Hepatocyte (in vitro differentiated cells): ENCODE measurements at regions not wholly inside any gene's neighbourhood (a gene's known extent, or its start where the extent isn't known, plus 50 kb on each side); places are given as distances from the start of the nearest gene placed in this dataset.
"Not testable (repeated sequence)": the region's sequence is repeated elsewhere in the genome, so short reads cannot be mapped to it uniquely, and the experiment has no call there.

Source experiments
- DNase-seq: peaks from one replicate; pipeline ENCODE4 v3.0.0-alpha.2; 2016; ENCODE audit warnings: low spot score
- H2AFZ ChIP-seq: fragments of 200-600 bp; sonication (generic); 2 replicates; pipeline ENCODE4 v1.6.0; 2016; ENCODE audit warnings: antibody characterized with exemption, mild to moderate bottlenecking
- H3K27ac ChIP-seq: fragments of 200-600 bp; sonication (generic); 2 replicates; pipeline ENCODE4 v1.5.1; 2016; ENCODE audit warnings: mild to moderate bottlenecking
- H3K27me3 ChIP-seq: fragments of 200-600 bp; sonication (generic); 2 replicates; pipeline ENCODE4 v1.6.1; 2016
- H3K36me3 ChIP-seq: fragments of 200-600 bp; sonication (generic); replicated peaks from 2 replicates; pipeline ENCODE4 v1.5.1; 2016; ENCODE audit warnings: low read depth; ENCODE audit not compliant: insufficient read depth
- H3K4me1 ChIP-seq: fragments of 200-600 bp; sonication (generic); 2 replicates; pipeline ENCODE4 v1.5.1; 2016; ENCODE audit warnings: mild to moderate bottlenecking, moderate library complexity; ENCODE audit not compliant: insufficient read depth
- H3K4me2 ChIP-seq: fragments of 200-600 bp; sonication (generic); 2 replicates; pipeline ENCODE4 v1.6.0; 2016
- H3K4me3 ChIP-seq: fragments of 200-600 bp; sonication (generic); 2 replicates; pipeline ENCODE4 v1.5.1; 2016; ENCODE audit warnings: mild to moderate bottlenecking
- H3K79me2 ChIP-seq: fragments of 200-600 bp; sonication (generic); 2 replicates; pipeline ENCODE4 v1.6.0; 2017; ENCODE audit warnings: mild to moderate bottlenecking
- H3K9me2 ChIP-seq: fragments of 200-600 bp; sonication (generic); replicated peaks from 2 replicates; pipeline ENCODE4 v1.6.0; 2017; ENCODE audit warnings: mild to moderate bottlenecking; ENCODE audit not compliant: insufficient read depth
- H3K9me3 ChIP-seq: fragments of 200-600 bp; sonication (generic); 2 replicates; pipeline ENCODE4 v1.5.1; 2016; ENCODE audit warnings: low read depth, mild to moderate bottlenecking
- H4K20me1 ChIP-seq: fragments of 200-600 bp; sonication (generic); 2 replicates; pipeline ENCODE4 v1.6.0; 2016; ENCODE audit warnings: mild to moderate bottlenecking; ENCODE audit not compliant: insufficient read depth, poor library complexity, severe bottlenecking
- EZH2 ChIP-seq: fragments of 200-600 bp; sonication (generic); IDR thresholded peaks from 2 replicates; pipeline ENCODE4 v1.6.1; 2016; ENCODE audit warnings: antibody characterized with exemption, mild to moderate bottlenecking, borderline replicate concordance
- EZH2phosphoT487 ChIP-seq: fragments of 200-600 bp; sonication (generic); IDR thresholded peaks from one replicate; pipeline ENCODE4 v1.6.1; 2018; ENCODE audit warnings: antibody characterized with exemption, mild to moderate bottlenecking, low read depth, moderate library complexity; ENCODE audit not compliant: unreplicated experiment, severe bottlenecking
- WGBS: methylation state at CpG from one replicate; pipeline ENCODE4 v1.1.6; 2016; ENCODE audit warnings: low lambda C conversion rate; ENCODE audit errors: missing lambda C conversion rate; 5-methylcytosine and 5-hydroxymethylcytosine counted together
- TF ChIP-seq, protein P1 (sequence below): fragments of 200-600 bp; sonication (generic); IDR thresholded peaks from 2 replicates; pipeline ENCODE4 v1.5.1; 2016; ENCODE audit warnings: antibody characterized with exemption, mild to moderate bottlenecking; ENCODE audit not compliant: poor library complexity

DNA sequence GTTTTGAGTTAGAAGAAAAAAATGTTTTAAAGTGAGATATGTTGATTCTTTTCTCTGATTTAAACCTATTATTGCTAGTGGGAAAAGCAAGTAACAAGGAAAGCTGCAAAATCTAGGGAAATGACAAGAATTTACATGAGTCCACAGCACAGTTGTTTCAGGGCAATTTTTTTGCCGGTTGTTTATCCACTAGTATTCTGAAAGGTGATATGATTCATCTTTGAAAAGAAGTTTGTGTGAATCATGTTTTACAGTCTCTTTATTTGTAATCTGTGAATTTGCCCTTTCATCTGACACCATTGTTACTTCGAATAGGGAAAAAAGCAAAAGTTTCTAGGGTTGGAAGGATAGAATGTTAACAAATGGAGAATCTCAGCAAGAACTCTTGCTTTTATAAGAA lies 894.7 kb downstream of the OTOL1 start:
- Histone ChIP-seq H2AFZ (no peak overlapping the region), H3K4me2 (no peak overlapping the region), H3K9me2 (no peaks in the 10 kb centered on the region), H3K9me3 (no peaks in the 10 kb centered on the region), H3K4me1 (no peaks in the 10 kb centered on the region), H3K27ac (no peak overlapping the region), H3K4me3 (no peak overlapping the region), H4K20me1 (no peaks in the 10 kb centered on the region), H3K36me3 (no peaks in the 10 kb centered on the region), H3K27me3 (no peaks in the 10 kb centered on the region), H3K79me2 (no peaks in the 10 kb centered on the region)
- DNase-seq = no peak
- 74% methylated on average over 2 of the region's 2 CpGs for WGBS
- TF ChIP-seq, protein P1, sequence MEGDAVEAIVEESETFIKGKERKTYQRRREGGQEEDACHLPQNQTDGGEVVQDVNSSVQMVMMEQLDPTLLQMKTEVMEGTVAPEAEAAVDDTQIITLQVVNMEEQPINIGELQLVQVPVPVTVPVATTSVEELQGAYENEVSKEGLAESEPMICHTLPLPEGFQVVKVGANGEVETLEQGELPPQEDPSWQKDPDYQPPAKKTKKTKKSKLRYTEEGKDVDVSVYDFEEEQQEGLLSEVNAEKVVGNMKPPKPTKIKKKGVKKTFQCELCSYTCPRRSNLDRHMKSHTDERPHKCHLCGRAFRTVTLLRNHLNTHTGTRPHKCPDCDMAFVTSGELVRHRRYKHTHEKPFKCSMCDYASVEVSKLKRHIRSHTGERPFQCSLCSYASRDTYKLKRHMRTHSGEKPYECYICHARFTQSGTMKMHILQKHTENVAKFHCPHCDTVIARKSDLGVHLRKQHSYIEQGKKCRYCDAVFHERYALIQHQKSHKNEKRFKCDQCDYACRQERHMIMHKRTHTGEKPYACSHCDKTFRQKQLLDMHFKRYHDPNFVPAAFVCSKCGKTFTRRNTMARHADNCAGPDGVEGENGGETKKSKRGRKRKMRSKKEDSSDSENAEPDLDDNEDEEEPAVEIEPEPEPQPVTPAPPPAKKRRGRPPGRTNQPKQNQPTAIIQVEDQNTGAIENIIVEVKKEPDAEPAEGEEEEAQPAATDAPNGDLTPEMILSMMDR = no peak
- TF ChIP-seq EZH2phosphoT487 = no peak
- no peak for TF ChIP-seq EZH2

DNA sequence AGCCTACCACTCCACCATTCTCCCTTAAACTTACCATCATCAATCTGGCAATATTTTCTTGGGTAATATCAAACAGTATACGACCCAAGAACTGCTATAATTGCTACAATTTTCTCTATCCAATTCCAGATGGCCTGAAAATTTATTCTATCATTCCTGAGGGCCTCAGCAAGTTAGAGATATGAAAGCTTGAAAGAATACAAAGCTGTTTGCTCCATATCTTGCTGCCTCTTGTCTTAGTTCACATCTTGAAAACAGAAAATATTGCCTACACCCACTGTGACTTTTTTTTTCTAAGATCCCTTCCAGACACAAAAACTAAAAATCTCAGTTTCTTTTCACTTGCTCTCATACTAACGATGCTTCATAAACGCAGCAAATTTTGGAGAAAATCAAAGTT lies 898.9 kb downstream of the OTOL1 start:
- TF ChIP-seq, protein P1 = no peak
- TF ChIP-seq EZH2phosphoT487 = no peak
- TF ChIP-seq EZH2 = no peak
- Histone ChIP-seq H3K27me3 (no peaks in the 10 kb centered on the region), H3K9me3 (no peaks in the 10 kb centered on the region), H3K9me2 (no peaks in the 10 kb centered on the region), H2AFZ (no peak overlapping the region), H3K4me1 (no peaks in the 10 kb centered on the region), H3K36me3 (no peaks in the 10 kb centered on the region), H3K27ac (no peak overlapping the region), H3K4me2 (no peak overlapping the region), H4K20me1 (no peaks in the 10 kb centered on the region), H3K79me2 (no peaks in the 10 kb centered on the region), H3K4me3 (no peak overlapping the region)
- DNase-seq = no peak
- WGBS = 88% methylated on average over 3 of the region's 3 CpGs

DNA sequence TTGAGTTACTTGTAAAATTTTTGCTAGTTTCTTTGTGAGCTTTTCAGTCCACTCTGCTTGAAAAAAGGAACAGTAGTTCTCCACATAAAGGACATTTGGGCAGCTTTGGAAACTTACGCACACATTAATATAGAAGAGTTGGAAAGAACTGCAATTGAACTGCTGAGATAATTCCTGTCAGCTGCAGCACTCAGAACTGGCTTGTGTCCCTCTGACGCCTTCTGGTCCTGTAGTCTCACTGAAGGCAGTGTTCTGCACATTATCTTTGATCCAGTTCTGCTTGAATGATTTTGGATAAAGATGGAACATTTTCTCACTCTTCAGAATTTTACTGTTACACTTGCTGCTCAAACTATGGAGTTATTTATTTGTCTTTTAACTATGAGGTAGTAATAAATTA lies 901.9 kb downstream of the OTOL1 start:
- H3K4me1 ChIP-seq = no peaks in the 10 kb centered on the region
- no peak overlapping the region for H3K4me3 ChIP-seq
- TF ChIP-seq, protein P1 = no peak
- no peak for TF ChIP-seq EZH2
- TF ChIP-seq EZH2phosphoT487 = no peak
- no peak overlapping the region for H3K4me2 ChIP-seq
- H3K36me3 ChIP-seq = no peaks in the 10 kb centered on the region
- DNase-seq = no peak
- H3K27me3 ChIP-seq = no peaks in the 10 kb centered on the region
- H3K27ac ChIP-seq = no peak overlapping the region
- no peak overlapping the region for H2AFZ ChIP-seq
- 86% methylated on average over 2 of the region's 2 CpGs for WGBS
- no peaks in the 10 kb centered on the region for H3K9me2 ChIP-seq
- H4K20me1 ChIP-seq = no peaks in the 10 kb centered on the region
- H3K9me3 ChIP-seq = no peaks in the 10 kb centered on the region
- no peaks in the 10 kb centered on the region for H3K79me2 ChIP-seq

DNA sequence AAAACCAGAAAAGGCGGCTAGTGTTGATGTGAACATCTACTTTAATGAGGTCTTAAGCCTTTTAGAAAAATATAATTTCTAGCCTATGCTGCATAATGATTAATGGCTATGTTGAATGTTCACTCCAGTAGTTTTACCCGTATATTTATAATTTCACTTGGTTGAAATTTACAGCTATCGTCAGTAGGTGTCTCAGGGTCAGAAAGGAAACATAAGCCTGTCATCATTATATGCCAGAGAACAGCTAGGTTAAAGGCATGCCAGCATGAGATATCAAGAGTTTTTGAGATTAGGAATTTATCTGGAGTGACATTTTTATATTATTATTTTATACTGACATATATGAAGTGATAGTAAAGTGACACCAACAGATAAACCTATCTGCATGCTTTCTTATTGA lies 904.1 kb downstream of the OTOL1 start:
- no peaks in the 10 kb centered on the region for H3K9me3 ChIP-seq
- TF ChIP-seq, protein P1 = no peak
- TF ChIP-seq EZH2phosphoT487 (no peak), EZH2 (no peak)
- H3K27me3 ChIP-seq = no peaks in the 10 kb centered on the region
- H3K4me1 ChIP-seq = no peaks in the 10 kb centered on the region
- no peak overlapping the region for H3K4me3 ChIP-seq
- no peak overlapping the region for H2AFZ ChIP-seq
- H4K20me1 ChIP-seq = no peaks in the 10 kb centered on the region
- H3K79me2 ChIP-seq = no peaks in the 10 kb centered on the region
- no peak overlapping the region for H3K4me2 ChIP-seq
- no peak overlapping the region for H3K27ac ChIP-seq
- no peak for DNase-seq
- no peaks in the 10 kb centered on the region for H3K9me2 ChIP-seq
- WGBS = 33% methylated on average over 3 of the region's 3 CpGs
- no peaks in the 10 kb centered on the region for H3K36me3 ChIP-seq

DNA sequence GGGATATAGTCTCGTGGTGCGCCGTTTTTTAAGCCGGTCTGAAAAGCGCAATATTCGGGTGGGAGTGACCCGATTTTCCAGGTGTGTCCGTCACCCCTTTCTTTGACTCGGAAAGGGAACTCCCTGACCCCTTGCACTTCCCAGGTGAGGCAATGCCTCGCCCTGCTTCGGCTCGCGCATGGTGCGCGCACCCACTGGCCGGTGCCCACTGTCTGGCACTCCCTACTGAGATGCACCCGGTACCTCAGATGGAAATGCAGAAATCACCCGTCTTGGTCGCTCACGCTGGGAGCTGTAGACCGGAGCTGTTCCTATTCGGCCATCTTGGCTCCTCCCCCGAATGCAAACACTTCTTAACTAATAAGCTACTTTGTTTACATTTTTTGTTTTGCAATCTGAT lies 914.9 kb downstream of the OTOL1 start:
- H3K4me1 ChIP-seq = not testable (repeated sequence)
- 84% methylated on average over 16 of the region's 23 CpGs for WGBS

More for the DNA sequence above, 914.9 kb downstream of the OTOL1 start:
- DNase-seq, H3K79me2 ChIP-seq, H3K4me3 ChIP-seq, H2AFZ ChIP-seq, H3K36me3 ChIP-seq, H3K9me2 ChIP-seq, H4K20me1 ChIP-seq, H3K27ac ChIP-seq, H3K9me3 ChIP-seq, H3K27me3 ChIP-seq, H3K4me2 ChIP-seq: not testable (repeated sequence)
